Gastroesophageal sphincter (tissue), 3 donors: ENCODE measurements at regions not wholly inside any gene's neighbourhood (a gene's known extent, or its start where the extent isn't known, plus 50 kb on each side); places are given as distances from the start of the nearest gene placed in this dataset.

ENCODE experiments used
- CTCF ChIP-seq, 4 experiments: fragments of 200-600 bp in 2 of 4; fragments of 450-650 bp in 2 of 4; sonication (generic) in 1 of 4; IDR thresholded peaks; one replicate each; pipeline ENCODE4 v1.5.1; 2017 to 2019; ENCODE audit warnings: antibody characterized with exemption in 4 of 4, mild to moderate bottlenecking in 2 of 4, moderate library complexity in 2 of 4
- POLR2A ChIP-seq, 2 donors: fragments of 450-650 bp; IDR thresholded peaks; one replicate each; pipeline ENCODE4 v1.6.1; 2017; ENCODE audit warnings: antibody characterized with exemption in 2 of 2, mild to moderate bottlenecking in 2 of 2, moderate library complexity in 1 of 2

GRCh38 chr4:180284267-180284666 is 1958.9 kb upstream of the TENM3 start:
- TF ChIP-seq POLR2A (IDR thresholded peaks at IDR 0.05) = no peak
- no peak for TF ChIP-seq CTCF (IDR thresholded peaks at IDR 0.05)
